GM18907 (cell line): ENCODE measurements at regions not wholly inside any gene's neighbourhood (a gene's known extent, or its start where the extent isn't known, plus 50 kb on each side); places are given as distances from the start of the nearest gene placed in this dataset.
A peak's percentile ranks its signal among the peaks of the same experiment; 100 is the strongest.

Experiments
- ATAC-seq: cut with Tn5 transposase; IDR thresholded peaks from one replicate; pipeline ENCODE4 v1.9.1; 2021; ENCODE audit warnings: mild to moderate bottlenecking, moderate library complexity; ENCODE audit not compliant: unreplicated experiment

DNA sequence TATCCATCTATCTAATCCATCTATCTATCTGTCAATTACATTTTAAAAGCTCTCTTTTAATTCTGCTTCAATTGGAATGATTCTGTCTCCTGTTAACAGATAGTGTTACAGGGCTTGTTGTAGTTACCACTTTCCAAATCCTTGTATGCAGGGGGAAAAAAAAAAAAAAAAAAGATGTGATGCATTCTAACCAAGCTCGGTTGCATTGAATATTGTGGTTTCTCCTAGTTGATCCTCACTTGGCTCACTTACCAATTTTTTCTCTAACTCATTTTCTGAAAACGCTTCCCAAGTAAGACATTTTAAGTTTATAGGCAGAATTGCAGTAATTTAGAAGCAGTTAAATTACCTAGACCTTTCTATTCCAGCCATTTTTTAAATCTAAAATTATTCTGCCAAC is 327.9 kb upstream of the PITX2 start:
- ATAC-seq: no peak

DNA sequence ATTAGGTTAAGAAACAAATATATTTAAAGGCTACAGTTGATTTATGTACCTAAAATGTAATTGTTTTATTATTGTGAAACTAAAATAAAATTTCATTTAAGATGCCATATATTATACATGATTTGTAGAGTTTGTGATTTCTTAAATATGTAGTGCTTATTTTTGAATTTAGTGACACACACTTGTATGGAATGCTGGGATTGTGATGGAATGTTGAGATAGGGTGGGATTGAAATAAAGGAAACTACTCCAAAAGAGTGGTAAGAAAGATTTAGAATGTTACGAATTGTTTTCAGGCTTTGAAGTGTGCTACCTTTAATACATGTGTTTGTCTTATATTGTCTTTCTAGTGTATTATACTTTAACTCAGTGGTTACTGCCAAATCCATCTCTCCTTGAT is 330.3 kb upstream of the PITX2 start:
- ATAC-seq: no peak

DNA sequence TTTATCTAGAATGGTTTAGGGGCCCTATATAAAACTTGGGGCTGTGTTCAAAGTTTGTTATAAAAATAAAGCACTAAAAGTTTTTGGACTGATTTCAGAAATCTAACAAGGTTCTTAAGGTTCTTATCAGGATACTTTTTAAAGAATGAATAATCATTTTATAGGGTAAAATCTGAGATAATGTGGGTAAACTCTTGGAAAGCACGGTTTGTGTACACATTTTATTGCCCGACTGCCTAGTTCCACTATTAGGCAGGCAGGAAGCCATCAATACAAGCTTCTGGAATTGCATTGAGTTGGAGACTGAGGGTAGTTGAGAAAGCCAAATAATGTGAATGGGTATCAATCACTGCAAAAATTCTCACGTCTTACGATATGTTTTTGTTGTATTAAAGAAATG is 331.0 kb upstream of the PITX2 start:
- ATAC-seq: no peak

DNA sequence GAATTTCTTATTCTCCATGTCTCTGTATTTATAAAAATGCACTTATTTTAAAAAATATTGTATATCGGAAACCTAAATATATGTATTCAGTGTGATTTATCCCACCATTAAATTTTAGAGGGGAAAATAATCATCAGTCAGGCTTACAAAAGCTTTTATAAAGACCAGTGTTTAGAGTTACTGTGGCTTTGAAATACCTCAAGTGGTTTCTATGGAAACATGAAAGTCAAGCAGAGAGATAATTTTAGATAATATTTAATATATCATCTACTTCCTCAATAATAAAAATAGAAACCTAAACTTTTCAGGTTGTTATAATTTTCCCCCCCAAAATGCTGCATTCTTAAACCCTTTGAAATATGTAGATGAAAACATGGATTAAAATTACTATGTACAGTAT is 332.9 kb upstream of the PITX2 start:
- no peak for ATAC-seq

DNA sequence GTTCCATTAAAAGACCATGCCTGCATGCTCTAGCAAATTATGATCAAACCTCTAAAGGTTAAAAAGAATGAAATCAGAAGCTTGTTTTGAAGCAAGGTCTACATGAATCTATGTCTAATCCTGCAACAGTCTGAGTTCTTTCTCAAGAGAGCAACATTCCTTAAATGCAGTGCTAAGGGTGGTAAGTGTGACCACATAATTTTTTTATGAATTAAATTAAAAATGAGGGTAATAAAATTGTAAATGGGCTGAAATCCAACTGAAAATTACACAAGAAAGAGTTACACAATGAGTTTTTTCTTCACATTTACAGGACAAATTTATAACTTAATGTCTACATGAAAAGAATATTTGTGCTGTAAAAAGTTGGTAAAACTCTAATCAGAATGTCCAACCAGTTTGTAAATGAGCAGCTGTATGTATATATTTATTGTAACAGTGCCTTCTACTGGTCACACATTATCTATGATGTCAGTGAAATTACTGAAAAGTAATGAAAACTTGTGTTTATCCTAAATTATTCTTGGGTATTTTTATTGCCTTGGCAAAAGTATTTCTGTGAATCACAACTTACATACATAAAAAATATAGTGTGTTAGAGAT is 336.3 kb upstream of the PITX2 start:
- ATAC-seq: no peak

DNA sequence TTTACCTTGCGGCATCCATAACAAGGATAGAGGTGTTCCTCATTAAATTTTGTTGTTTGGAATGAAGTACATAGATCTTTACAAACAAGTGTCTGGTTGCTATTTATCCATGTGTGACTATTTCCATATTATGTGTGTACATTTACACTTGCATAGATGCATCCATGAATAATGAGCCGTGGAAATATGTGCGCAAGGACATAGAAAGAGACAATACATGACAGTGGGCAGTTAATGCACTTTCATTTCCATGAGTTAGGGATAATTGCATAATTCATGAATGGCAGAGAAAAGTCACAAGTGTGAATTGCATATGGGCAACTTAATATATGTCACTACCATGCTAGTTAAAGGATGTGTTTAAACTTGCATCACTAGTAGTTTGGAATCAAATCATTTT is 338.2 kb upstream of the PITX2 start:
- no peak for ATAC-seq

DNA sequence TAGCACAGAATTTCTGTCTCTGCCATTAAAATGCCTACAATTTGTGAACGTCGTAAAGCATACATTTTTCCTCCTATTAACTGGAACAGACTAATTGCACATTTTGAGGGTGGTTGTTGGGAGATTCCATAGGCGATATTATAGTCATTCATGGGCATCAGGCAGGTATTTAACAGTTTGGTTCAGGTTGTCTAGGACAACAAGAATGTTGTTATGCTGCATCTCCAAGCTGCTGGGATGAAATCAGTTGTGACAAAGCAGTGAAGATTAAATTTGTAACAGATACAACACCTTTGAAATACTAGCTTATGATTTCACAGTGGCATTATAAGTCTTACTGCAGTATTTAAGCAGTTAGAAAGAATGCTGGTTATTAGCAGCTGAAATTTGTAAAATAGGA is 339.7 kb upstream of the PITX2 start:
- ATAC-seq: no peak

DNA sequence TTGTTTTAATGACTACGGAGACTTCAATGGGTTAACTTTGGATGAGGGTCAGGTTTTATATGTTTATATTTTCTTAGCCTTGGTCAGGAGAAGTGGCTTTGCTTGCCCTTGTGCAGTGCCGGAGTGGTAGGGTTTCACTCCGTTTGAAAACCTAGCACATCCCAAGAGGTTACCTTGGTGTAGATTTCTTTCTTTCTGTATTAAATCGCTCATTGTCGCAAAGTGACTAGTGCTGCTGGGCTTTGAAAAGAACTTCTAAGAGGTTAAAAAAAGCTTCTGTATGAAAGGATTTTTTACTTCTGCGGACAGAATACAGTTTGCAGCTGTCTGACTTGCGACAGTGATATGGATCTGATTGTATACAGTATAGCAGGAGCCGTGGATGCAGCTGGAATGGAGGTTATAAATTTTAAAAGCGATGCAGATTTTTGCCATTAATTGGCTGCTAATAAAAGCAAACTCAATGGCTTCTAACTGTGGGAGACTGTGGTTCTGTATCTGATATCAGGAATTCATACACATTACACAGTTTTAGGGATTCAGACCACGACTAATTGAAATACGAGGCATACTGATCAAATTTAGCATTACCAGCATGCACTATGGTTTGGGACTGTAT is 340.9 kb upstream of the PITX2 start:
- no peak for ATAC-seq

DNA sequence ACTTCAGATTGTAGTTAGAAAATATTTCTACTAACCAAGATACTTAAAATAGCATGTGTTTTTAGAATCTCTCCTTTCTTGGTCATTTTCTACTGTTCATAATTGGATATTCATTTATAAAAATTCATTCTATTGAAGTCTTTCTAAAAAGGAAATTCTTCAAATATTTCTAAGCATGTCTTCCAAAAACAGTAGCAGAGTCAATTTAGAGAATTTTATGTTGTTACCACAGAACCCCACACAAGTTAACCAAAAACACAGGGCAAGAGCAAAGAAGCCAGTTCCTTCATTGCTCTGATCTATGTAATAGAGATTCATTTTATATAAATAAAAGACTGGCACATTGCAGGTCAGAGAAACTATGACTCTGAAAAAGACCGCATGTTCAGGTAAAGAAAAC is 345.1 kb upstream of the PITX2 start:
- ATAC-seq: no peak

DNA sequence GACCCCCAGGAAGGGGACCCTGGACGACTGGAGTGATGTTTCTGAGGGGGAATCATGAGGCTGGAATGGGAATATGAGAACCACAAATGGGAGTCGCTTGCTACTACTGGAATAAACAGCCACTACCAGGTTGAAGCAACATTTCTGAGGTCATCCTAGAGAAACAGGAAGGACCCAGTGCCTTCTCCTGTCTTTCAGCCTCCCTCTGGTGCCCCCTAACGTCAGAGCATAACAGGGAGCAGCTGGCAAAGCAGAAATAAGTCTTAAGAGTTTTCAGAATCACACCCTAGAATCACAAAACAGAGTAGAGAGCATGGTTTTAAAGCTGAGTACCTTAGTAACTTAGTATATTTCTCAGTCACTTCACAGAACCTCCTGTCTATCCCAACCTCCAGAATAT is 347.8 kb upstream of the PITX2 start:
- ATAC-seq: peak; percentile 84

DNA sequence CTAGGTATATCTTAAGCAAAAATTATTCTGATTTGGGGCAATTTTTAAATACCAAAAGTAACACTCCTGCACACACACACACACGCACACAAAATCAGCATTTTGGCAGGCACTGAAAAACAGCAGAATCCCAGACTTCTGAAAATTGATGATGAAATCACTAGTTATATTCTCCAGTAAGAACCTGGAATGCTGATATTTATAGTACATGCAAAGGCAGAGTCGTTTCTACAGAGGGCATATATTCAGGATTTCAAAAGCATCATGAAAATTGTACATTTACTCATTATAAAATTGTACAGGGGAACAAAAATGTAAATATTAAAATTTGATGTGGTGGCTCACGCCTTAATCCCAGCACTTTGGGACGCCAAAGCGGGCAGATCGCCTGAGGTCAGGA is 352.5 kb upstream of the PITX2 start:
- no peak for ATAC-seq

DNA sequence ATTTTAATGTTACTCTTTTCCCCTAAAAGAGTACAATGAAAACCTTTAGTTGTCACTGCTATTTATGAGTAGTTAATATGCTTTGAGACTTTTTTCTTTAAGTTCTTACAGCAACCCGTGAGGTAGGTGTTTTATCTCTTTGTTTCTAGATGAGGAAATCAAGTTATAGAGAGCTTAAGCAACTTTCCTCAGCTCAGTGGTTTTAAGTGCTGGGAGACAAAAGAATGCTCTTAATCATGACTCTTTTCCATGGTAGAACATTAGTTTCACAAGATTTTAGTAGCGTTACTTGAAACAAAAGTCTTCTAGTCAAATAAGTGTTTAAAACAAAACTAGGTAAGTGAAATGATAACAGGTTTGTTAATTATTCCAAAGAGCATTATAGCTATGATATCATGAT is 354.7 kb upstream of the PITX2 start:
- no peak for ATAC-seq

DNA sequence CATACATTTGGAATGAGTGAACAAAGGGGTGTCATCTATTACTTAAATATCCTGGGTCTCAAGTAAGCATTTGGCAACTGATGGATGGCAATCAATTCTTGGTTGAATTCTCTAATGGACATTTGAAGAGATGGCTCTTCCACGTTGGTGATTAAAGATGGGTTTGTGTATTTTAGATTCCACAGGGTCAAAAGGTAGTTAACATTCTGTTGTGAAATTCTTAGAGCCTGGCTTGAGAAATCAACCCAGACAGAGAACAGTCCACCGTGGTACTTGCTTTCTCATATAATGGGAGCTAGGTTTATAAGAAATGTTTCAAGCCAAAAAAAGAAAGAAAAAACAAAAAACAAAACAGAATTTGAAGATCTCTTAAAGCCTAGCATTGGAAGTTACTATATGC is 355.9 kb upstream of the PITX2 start:
- no peak for ATAC-seq

DNA sequence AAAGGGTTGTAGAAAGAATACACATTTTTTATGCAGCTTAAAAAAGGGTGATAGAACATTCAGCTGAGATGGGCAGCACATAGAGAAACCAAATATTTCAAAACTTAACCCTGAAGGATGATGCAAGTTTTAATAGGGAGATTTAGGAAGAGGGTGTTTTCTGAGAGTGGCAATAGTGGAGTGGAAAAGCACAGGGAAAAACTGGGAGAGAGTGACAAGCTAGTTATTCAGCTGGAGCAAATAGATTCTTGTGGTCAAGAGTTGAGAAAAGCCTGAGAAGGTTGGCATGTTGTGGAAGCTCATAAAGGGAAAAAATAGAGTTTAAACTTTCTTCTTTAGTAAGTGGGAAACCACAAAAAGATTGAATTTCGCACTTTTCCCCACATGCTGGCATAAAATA is 359.6 kb upstream of the PITX2 start:
- ATAC-seq: no peak

DNA sequence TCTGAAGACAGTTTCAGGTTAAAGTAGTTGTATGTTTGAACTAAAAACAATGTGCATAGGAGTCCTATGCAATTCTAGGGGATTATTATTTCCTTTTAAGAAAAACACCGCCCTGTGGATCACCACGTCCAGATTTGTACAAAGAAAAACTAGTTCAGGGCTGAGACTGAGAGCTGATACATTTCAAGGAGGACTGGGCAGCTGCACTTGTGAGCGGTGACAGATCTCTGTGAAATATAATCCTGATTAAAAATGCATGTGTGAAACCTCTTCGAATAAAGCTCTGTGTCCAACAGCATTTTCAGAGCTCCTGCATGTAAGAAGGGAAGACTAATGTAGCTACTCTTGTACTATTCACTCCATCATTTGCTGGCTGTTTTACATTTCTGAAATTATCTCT is 365.8 kb upstream of the PITX2 start:
- ATAC-seq: no peak

DNA sequence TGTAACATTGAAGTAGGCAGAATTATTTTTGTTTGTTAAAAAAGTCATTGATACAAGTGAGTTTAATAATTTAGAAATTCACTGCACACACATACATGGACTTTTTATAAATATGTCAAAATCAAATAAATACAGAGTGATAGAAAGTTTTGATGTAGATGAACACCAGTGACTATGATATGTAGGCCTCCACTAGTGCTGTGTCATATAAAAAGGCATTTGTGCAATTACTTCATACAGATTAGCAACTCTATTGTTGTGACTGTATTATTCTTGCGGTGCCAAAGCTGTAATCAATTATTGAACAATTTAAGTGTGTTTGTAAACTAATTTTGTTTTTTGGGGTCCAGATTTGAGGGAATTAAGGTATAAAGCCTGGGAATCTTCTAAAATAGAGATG is 366.2 kb upstream of the PITX2 start:
- ATAC-seq: no peak

DNA sequence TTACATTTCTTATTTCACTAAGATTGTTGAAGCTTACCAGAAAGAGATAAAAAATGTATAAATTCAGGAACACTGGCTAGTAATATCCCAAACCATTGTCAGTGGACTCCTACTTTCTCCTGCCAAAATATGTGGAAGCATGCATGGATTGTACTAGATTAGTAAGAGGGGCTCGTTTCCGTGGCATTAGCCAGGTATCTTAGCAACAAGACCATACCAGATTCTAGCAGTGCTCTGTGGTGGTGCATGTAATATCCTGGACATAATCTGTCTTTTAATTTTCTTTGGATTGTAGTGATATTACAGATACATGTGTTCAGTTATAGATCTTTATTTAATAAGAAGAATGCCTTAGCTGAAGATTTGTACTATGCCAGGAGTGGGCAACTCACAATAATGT is 371.9 kb upstream of the PITX2 start:
- no peak for ATAC-seq

DNA sequence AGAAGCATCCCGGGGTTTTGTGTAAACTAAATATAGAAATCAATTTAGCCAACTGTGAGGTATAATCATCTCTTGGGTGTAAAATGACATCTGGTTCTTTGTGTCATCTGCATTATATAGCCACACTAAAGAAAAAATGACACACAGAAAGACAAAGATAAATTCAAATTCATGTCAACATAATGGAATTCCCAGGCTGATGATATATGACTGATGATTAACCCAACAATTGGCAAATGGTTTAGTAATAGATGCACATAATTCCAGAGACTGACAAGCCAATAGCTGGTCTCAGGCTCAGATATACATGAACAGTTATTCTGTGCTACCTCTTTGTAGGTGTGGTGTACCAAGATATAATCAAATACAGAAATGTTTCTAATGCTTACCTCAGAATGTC is 375.4 kb upstream of the PITX2 start:
- ATAC-seq: no peak

DNA sequence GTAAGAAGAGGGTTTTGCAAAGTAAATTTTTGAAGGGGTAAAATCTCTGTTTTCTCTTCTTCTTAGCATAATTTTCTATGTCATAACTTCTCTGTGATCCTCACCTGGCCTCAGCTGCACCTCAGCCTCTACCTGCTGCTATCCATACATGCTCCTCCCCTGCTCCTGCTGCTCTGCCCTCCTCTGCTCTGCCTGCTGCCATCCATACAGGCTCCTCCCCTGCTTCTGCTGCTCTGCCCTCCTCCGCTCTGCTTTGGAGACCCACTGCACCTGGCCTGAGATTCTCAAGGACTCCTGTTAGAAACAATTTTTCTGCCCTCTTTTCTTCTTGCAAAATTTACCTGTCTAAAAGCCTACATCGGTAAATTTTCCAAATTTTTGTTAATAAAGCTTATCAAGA is 388.6 kb upstream of the PITX2 start:
- no peak for ATAC-seq

DNA sequence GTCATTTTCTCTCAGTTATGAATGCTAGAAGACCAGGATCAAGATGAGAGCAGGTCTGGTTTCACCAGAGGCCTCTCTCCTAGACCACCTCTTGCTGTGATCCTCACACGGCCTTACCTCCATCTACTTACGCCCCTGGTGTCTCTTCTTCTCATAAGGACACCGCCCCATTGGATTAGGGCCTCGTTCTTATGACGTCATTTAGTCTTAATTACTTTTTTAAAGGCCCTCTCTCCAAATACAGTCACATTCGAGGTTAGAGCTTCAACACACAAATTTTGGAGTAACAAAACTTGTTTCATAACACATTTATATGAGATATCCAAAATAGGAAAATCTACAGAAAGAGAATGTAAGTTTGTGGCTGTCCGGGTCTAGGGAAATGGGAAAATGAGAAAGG is 391.0 kb upstream of the PITX2 start:
- no peak for ATAC-seq

DNA sequence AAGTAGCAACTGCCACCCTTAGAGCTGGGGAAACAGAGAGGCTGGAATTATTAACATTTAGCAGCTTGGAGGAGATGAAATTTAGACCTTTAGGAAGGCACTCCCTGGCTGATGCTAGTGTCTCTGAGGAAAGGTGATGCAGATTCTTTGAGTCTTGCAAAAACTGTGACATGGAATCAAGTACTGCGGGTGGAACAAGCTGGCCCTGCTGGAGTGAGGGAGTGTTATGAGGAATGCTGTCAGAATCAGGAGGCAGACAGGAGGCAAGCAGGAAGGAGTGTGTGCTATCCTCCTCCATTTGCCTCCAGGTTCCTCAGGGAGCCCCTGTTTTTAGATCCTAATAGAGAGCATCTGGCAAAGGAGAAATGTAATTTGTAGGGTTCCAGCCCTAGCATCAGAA is 391.7 kb upstream of the PITX2 start:
- ATAC-seq: no peak

DNA sequence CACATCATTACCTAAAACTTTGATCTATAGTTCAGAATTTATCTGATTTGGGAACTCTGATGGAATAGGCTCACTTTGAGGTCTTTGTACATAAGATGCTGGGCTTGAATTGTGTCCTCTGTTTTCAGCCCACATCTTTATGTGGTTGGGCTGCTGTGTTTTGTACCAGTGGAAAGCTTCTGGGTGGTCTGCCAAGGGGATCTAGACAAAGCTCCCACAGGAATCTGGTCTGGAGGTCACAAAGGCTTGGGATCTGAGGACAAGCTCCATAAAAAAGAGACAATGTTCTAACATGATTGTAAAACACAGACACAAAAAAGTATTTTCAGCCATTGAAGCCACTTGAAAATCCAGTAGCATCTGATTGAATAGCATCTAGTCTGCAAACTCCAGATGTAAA is 393.5 kb upstream of the PITX2 start:
- no peak for ATAC-seq

DNA sequence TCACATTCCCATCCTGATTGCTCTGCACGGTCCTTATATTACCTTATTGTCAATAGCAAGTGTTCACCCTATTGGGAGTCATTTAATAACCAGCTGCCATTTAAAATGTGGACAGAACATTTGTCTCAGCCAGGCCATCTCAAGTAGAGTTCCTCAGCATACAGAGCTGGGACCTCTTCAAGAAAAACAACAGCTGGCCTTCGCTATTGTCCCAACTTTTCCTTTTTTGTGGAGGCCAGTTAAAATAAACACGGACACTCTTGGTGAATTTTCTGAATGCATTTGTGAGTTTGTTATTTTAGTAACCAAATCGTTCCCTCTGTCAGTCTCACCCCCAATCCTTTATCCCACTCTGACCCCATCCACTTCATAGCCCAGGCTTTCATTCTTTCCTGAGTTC is 395.3 kb upstream of the PITX2 start:
- ATAC-seq: no peak
